ENCODE measurements at regions not wholly inside any gene's neighbourhood (a gene's known extent, or its start where the extent isn't known, plus 50 kb on each side); places are given as distances from the start of the nearest gene placed in this dataset.
"Not testable (repeated sequence)": the region's sequence is repeated elsewhere in the genome, so short reads cannot be mapped to it uniquely, and the experiment has no call there.

DNA sequence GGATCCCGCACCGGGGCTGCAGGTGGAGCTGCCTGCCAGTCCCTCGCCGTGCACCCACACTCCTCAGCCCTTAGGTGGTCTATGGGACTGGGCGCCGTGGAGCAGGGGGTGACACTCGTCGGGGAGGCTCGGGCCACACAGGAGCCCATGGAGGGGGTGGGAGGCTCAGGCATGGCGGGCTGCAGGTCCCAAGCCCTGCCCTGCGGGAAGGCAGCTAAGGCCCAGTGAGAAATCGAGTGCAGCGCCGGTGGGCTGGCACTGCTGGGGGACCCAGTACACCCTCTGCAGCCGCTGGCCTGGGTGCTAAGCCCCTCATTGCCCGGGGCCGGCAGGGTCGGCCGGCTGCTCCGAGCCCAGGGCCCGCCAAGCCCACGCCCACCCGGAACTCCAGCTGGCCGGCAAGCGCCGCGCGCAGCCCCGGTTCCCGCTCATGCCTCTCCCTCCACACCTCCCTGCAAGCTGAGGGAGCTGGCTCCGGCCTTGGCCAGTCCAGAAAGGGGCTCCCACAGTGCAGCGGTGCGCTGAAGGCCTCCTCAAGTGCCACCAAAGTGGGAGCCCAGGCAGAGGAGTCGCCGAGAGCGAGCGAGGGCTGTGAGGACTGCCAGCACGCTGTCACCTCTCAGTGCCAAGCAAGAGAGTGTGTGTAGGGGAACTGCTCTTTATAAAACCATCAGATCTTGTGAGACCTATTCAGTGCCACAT, 845.1 kb downstream of the CDH18 start:
- not testable (repeated sequence) for H3K36me3 ChIP-seq (ENCODE audit: control insufficient read depth, insufficient read depth, low read length); H3K4me3 ChIP-seq (ENCODE audit: low read depth, low read length); H3K9ac ChIP-seq (ENCODE audit: low read depth, low read length); H3K4me1 ChIP-seq (ENCODE audit: control insufficient read depth, insufficient read depth, low read length); H3K27ac ChIP-seq (ENCODE audit: low read depth, low read length); H3K9me3 ChIP-seq (ENCODE audit: control insufficient read depth, insufficient read depth, low read length); H3K27me3 ChIP-seq (ENCODE audit: control insufficient read depth, insufficient read depth, low read length)

DNA sequence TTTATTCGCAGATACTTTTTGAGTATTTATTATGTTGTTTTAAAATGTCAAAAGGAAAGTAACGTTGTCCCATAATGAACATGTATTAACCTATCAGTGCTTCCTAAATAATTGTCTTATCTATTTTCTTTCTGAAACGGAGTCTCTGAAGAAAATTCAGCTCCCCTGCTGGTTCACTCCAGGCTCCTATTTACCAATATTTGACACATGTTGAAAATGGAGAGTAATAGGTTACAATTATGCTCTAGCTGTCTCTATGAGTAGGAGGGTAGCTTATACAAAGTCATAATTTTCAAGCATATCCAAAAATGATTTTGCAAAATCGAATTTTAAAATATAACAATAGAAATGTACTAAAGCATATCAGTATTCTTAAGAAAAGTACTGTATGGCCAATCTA, 844.1 kb downstream of the CDH18 start:
- no peak overlapping the region for H3K4me3 ChIP-seq (ENCODE audit: low read depth, low read length)
- no peaks in the 10 kb centered on the region for H3K27me3 ChIP-seq (ENCODE audit: control insufficient read depth, insufficient read depth, low read length)
- H3K36me3 ChIP-seq (ENCODE audit: control insufficient read depth, insufficient read depth, low read length) = no peaks in the 10 kb centered on the region
- no peaks in the 10 kb centered on the region for H3K9me3 ChIP-seq (ENCODE audit: control insufficient read depth, insufficient read depth, low read length)
- no peak overlapping the region for H3K27ac ChIP-seq (ENCODE audit: low read depth, low read length)
- no peak overlapping the region for H3K9ac ChIP-seq (ENCODE audit: low read depth, low read length)
- H3K4me1 ChIP-seq (ENCODE audit: control insufficient read depth, insufficient read depth, low read length) = no peaks in the 10 kb centered on the region

DNA sequence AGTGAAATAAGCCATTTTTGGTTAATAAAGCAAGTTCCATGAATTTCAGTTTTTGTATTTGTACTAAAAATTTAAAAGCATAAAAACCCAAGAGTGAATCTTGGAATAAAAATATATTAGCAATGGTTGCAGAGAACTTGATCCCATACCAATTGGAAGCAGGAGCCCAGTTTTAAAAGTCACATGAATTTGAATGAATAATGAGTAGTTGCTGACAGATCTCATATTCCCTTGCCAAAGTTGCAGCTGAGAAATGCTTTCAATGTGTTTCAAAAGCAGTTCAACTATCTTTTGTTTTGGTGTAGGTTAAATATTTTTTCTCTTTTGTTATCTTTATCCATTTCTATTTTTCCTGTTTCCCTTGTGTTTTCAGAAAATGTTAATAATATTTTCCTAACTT, 818.6 kb downstream of the CDH18 start:
- Histone ChIP-seq H3K36me3 (ENCODE audit: control insufficient read depth, insufficient read depth, low read length) (no peaks in the 10 kb centered on the region), H3K9me3 (ENCODE audit: control insufficient read depth, insufficient read depth, low read length) (no peaks in the 10 kb centered on the region), H3K27ac (ENCODE audit: low read depth, low read length) (no peak overlapping the region), H3K27me3 (ENCODE audit: control insufficient read depth, insufficient read depth, low read length) (no peaks in the 10 kb centered on the region), H3K9ac (ENCODE audit: low read depth, low read length) (no peak overlapping the region), H3K4me1 (ENCODE audit: control insufficient read depth, insufficient read depth, low read length) (no peaks in the 10 kb centered on the region), H3K4me3 (ENCODE audit: low read depth, low read length) (no peak overlapping the region)

DNA sequence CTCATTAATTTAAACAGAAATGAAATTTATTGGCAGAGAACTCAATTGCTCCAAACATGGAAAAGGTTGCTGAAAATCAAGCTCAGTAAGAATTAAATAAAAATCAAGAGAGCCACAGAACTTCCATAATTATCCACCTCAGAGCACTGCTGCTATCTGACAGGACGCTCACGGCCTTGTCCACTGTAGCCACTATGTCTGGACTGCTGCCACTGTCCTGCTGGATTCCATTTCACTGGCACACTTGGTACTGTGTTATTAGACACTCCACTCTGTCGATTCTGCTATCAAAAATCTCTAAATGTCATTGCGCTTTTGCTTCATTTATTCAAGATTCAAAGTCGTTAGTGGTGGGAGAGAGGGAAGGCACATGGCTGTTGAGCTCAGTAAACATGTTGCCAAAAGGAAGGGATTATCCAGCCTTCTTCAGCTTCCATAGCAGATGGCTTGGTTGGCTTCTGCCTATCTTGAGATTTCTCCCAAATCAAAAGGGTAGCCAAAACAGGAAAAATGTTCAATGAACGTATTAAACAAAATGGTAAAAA, 815.0 kb downstream of the CDH18 start:
- Histone ChIP-seq H3K9me3 (ENCODE audit: control insufficient read depth, insufficient read depth, low read length) (no peaks in the 10 kb centered on the region), H3K9ac (ENCODE audit: low read depth, low read length) (no peak overlapping the region)

DNA sequence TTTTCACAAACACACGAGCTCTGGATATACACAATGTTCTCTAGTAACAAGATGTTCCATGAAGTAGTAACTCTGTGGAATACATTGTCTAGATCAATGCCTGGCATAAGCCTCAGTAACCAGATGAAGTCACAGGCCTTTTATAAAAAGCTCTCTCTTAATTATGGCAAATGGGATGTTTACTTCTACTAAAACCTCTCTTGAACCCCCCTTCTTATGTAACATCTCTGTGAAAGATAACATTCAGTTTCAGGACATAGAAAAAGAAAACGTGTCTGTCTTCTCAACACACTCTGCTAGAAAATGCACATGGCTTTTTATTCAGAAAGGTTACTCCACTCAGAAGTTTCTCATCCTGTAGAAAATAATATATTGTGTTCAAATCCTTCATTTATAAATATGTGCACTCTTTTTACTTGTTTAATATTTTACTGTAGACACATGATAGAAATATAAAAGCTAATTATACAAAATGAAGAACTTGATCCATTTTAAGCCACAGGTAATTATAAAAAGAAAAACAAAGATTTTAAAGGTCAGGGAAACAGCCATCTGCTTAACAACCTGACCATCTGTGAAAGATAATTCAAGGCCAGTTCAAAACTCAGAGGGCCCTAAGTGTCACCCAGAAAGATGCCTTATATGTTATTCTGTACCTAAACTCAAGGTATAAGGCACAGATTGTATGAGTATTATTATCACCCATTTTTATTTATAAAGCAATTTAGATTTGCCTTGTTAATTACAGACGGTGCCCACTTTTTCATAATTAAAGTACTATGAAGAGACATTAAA, 812.0 kb downstream of the CDH18 start:
- no peaks in the 10 kb centered on the region for H3K27me3 ChIP-seq (ENCODE audit: control insufficient read depth, insufficient read depth, low read length)

More for the DNA sequence above, 815.0 kb downstream of the CDH18 start:
- no peaks in the 10 kb centered on the region for H3K4me1 ChIP-seq (ENCODE audit: control insufficient read depth, insufficient read depth, low read length)
- no peaks in the 10 kb centered on the region for H3K27me3 ChIP-seq (ENCODE audit: control insufficient read depth, insufficient read depth, low read length)
- H3K4me3 ChIP-seq (ENCODE audit: low read depth, low read length) = no peak overlapping the region
- no peak overlapping the region for H3K27ac ChIP-seq (ENCODE audit: low read depth, low read length)
- no peaks in the 10 kb centered on the region for H3K36me3 ChIP-seq (ENCODE audit: control insufficient read depth, insufficient read depth, low read length)

DNA sequence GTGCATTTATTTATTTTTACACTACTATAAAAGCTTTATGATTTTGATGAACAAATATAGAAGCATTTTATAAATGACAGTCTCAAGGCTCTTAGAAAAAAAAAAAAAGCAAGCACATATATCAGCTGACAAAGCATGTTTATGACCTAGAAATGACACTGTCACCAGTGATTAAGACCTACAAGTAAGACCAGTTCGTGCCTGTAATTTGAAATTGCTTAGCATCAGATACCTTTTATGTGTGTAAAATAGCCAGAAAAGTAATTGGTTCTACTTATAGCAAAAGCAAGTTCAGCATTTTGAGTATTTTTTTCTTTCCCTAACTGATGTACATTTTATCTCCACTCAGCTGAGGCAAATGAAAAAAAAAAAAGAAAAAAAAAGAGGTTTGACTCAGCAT, 808.4 kb downstream of the CDH18 start:
- no peaks in the 10 kb centered on the region for H3K36me3 ChIP-seq (ENCODE audit: control insufficient read depth, insufficient read depth, low read length)

More for the DNA sequence above, 812.0 kb downstream of the CDH18 start:
- Histone ChIP-seq H3K4me1 (ENCODE audit: control insufficient read depth, insufficient read depth, low read length) (no peaks in the 10 kb centered on the region), H3K9me3 (ENCODE audit: control insufficient read depth, insufficient read depth, low read length) (no peaks in the 10 kb centered on the region), H3K36me3 (ENCODE audit: control insufficient read depth, insufficient read depth, low read length) (no peaks in the 10 kb centered on the region), H3K9ac (ENCODE audit: low read depth, low read length) (no peak overlapping the region), H3K27ac (ENCODE audit: low read depth, low read length) (no peak overlapping the region), H3K4me3 (ENCODE audit: low read depth, low read length) (no peak overlapping the region)

DNA sequence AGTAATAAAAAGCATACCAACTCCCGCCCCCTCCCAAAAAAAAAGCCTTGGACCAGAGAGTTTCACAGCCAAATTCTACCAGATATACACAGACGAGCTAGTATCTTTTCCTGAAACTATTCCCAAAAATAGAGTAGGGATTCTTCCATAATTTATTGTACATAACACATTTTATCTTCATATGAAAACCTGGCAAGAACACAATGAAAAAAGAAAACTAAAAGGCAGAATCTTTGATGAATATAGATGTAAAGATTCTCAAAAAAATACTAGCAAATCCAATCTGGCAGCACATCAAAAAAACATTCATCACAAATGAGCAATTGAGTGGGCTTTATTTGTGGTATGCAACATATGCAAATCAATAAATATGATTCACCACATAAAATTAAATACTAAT, 798.8 kb downstream of the CDH18 start:
- H3K9ac ChIP-seq (ENCODE audit: low read depth, low read length) = no peak overlapping the region
- no peak overlapping the region for H3K27ac ChIP-seq (ENCODE audit: low read depth, low read length)
- H3K4me1 ChIP-seq (ENCODE audit: control insufficient read depth, insufficient read depth, low read length) = no peaks in the 10 kb centered on the region
- H3K9me3 ChIP-seq (ENCODE audit: control insufficient read depth, insufficient read depth, low read length) = no peaks in the 10 kb centered on the region
- no peaks in the 10 kb centered on the region for H3K36me3 ChIP-seq (ENCODE audit: control insufficient read depth, insufficient read depth, low read length)
- H3K4me3 ChIP-seq (ENCODE audit: low read depth, low read length) = no peak overlapping the region
- H3K27me3 ChIP-seq (ENCODE audit: control insufficient read depth, insufficient read depth, low read length) = no peaks in the 10 kb centered on the region

More for the DNA sequence above, 808.4 kb downstream of the CDH18 start:
- Histone ChIP-seq H3K27me3 (ENCODE audit: control insufficient read depth, insufficient read depth, low read length) (no peaks in the 10 kb centered on the region), H3K4me1 (ENCODE audit: control insufficient read depth, insufficient read depth, low read length) (no peaks in the 10 kb centered on the region), H3K9ac (ENCODE audit: low read depth, low read length) (no peak overlapping the region), H3K4me3 (ENCODE audit: low read depth, low read length) (no peak overlapping the region), H3K9me3 (ENCODE audit: control insufficient read depth, insufficient read depth, low read length) (no peaks in the 10 kb centered on the region), H3K27ac (ENCODE audit: low read depth, low read length) (no peak overlapping the region)

DNA sequence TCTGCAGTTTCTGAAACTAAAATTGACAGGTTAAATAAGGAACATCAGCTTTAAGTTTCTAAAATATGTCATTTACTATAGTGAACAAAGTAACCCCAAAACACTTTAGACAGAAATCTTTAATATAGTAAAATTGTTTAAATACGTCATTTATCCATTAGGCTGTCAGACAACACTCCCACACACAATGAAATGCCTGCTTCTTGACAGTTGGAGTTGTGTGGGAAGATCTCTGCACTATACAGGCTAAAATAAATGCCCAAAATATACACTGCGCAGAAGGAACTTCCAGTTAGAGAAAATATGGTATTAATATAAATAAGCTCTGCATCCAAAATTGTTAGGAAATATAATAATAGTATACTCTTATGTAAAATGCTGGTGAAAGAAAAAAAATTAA, 794.4 kb downstream of the CDH18 start:
- H3K4me3 ChIP-seq (ENCODE audit: low read depth, low read length) = no peak overlapping the region
- no peaks in the 10 kb centered on the region for H3K4me1 ChIP-seq (ENCODE audit: control insufficient read depth, insufficient read depth, low read length)
- no peaks in the 10 kb centered on the region for H3K27me3 ChIP-seq (ENCODE audit: control insufficient read depth, insufficient read depth, low read length)
- no peaks in the 10 kb centered on the region for H3K36me3 ChIP-seq (ENCODE audit: control insufficient read depth, insufficient read depth, low read length)
- no peak overlapping the region for H3K9ac ChIP-seq (ENCODE audit: low read depth, low read length)
- no peaks in the 10 kb centered on the region for H3K9me3 ChIP-seq (ENCODE audit: control insufficient read depth, insufficient read depth, low read length)
- H3K27ac ChIP-seq (ENCODE audit: low read depth, low read length) = no peak overlapping the region

DNA sequence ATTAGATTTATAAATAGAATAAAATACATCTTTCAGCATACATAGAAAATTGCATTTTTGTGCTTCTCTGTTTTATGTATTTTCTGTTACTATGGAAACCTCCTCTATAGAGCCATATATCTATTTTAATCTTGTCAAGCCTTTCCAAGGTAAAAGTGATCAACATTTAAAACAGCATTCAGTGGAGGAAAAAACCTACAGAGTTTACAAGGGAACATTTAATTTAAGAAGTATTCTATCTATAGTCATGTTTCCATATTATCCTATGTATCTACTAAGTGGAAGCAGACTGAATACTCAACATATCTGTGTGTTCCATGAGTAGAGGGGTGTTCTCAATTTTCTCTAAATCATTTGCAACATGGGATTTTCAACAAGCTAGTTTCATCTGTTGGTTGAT, 791.4 kb downstream of the CDH18 start:
- Histone ChIP-seq H3K36me3 (ENCODE audit: control insufficient read depth, insufficient read depth, low read length) (no peaks in the 10 kb centered on the region), H3K9me3 (ENCODE audit: control insufficient read depth, insufficient read depth, low read length) (no peaks in the 10 kb centered on the region), H3K4me3 (ENCODE audit: low read depth, low read length) (no peak overlapping the region), H3K27ac (ENCODE audit: low read depth, low read length) (no peak overlapping the region), H3K27me3 (ENCODE audit: control insufficient read depth, insufficient read depth, low read length) (no peaks in the 10 kb centered on the region), H3K4me1 (ENCODE audit: control insufficient read depth, insufficient read depth, low read length) (no peaks in the 10 kb centered on the region), H3K9ac (ENCODE audit: low read depth, low read length) (no peak overlapping the region)

DNA sequence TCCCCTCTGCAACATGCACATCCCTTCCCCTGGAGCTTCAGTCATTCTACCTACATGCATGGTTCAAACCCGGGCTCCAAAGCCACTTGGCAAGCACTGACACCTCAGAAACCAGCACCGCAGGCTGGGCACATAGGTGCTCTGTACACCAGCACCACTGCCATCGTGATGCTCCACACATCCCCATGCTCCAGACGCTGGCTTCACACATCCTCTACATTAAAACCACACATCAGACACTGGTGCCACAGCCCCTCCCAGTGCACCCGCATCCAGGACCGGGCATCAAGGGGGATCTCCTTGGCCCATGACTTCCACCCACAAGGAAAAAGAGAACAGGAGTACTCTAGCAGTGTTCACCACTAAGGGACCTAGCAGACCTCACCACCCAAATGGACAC, 787.7 kb downstream of the CDH18 start:
- H3K27me3 ChIP-seq (ENCODE audit: control insufficient read depth, insufficient read depth, low read length) = no peaks in the 10 kb centered on the region
- no peak overlapping the region for H3K4me3 ChIP-seq (ENCODE audit: low read depth, low read length)
- no peak overlapping the region for H3K27ac ChIP-seq (ENCODE audit: low read depth, low read length)
- no peaks in the 10 kb centered on the region for H3K9me3 ChIP-seq (ENCODE audit: control insufficient read depth, insufficient read depth, low read length)
- no peaks in the 10 kb centered on the region for H3K36me3 ChIP-seq (ENCODE audit: control insufficient read depth, insufficient read depth, low read length)
- H3K4me1 ChIP-seq (ENCODE audit: control insufficient read depth, insufficient read depth, low read length) = no peaks in the 10 kb centered on the region
- H3K9ac ChIP-seq (ENCODE audit: low read depth, low read length) = no peak overlapping the region

DNA sequence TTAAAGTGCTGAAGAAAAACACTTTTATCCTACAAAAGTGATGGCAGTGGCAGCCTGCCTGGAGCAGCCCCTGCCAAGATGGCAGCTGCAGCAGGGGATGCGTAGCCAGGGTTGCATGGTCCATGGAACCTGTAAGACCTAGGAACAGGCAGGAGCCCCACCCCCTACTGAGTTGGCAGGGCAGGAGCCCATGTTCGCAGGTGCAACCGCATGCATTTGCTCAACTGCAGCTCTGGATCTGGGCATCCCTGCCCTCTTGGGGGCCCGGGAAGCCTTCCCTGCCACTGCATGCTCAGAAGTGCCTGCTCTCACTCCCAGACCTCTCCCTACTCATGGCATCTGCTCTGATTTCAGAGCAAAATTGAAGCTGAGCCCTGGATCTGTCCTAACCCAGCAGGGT, 779.6 kb downstream of the CDH18 start:
- no peaks in the 10 kb centered on the region for H3K9me3 ChIP-seq (ENCODE audit: control insufficient read depth, insufficient read depth, low read length)

More for the DNA sequence above, 779.6 kb downstream of the CDH18 start:
- H3K27ac ChIP-seq (ENCODE audit: low read depth, low read length) = no peak overlapping the region
- H3K4me1 ChIP-seq (ENCODE audit: control insufficient read depth, insufficient read depth, low read length) = no peaks in the 10 kb centered on the region
- H3K36me3 ChIP-seq (ENCODE audit: control insufficient read depth, insufficient read depth, low read length) = no peaks in the 10 kb centered on the region
- no peak overlapping the region for H3K9ac ChIP-seq (ENCODE audit: low read depth, low read length)
- H3K27me3 ChIP-seq (ENCODE audit: control insufficient read depth, insufficient read depth, low read length) = no peaks in the 10 kb centered on the region
- no peak overlapping the region for H3K4me3 ChIP-seq (ENCODE audit: low read depth, low read length)
